ENCODE measurements at regions not wholly inside any gene's neighbourhood (a gene's known extent, or its start where the extent isn't known, plus 50 kb on each side); places are given as distances from the start of the nearest gene placed in this dataset.

GRCh38 chr7:155916926-155917655 lies 104.8 kb upstream of the SHH start:
- no peak for TF ChIP-seq CTCF (conservative IDR thresholded peaks at IDR 0.05; ENCODE audit: low read depth, low read length)
- TF ChIP-seq EZH2 (IDR thresholded peaks at IDR 0.05; ENCODE audit: borderline replicate concordance, low read depth, low read length, poor library complexity, severe bottlenecking), result no peak
